ENCODE measurements at regions not wholly inside any gene's neighbourhood (a gene's known extent, or its start where the extent isn't known, plus 50 kb on each side); places are given as distances from the start of the nearest gene placed in this dataset.
"Not testable (repeated sequence)": the region's sequence is repeated elsewhere in the genome, so short reads cannot be mapped to it uniquely, and the experiment has no call there.

GRCh38 chr4:115969756-115970155 is 856.3 kb upstream of the NDST4 start:
- Histone ChIP-seq H3K9me3 (ENCODE audit: low read length) (peaks cover 3% of the 10 kb centered on the region), H3K27me3 (ENCODE audit: insufficient read depth, low read length) (no peaks in the 10 kb centered on the region), H3K36me3 (ENCODE audit: insufficient read depth, low read length) (no peaks in the 10 kb centered on the region), H2AFZ (ENCODE audit: low read depth, low read length) (no peak overlapping the region), H3K4me1 (ENCODE audit: insufficient read depth, low read length) (peaks cover 12% of the 10 kb centered on the region), H3K4me3 (ENCODE audit: low read length) (no peak overlapping the region)

GRCh38 chr4:115965588-115965987 is 852.2 kb upstream of the NDST4 start:
- Histone ChIP-seq H3K9me3 (ENCODE audit: low read length) (no peaks in the 10 kb centered on the region), H3K4me3 (ENCODE audit: low read length) (no peak overlapping the region), H3K27me3 (ENCODE audit: insufficient read depth, low read length) (no peaks in the 10 kb centered on the region), H3K36me3 (ENCODE audit: insufficient read depth, low read length) (no peaks in the 10 kb centered on the region), H2AFZ (ENCODE audit: low read depth, low read length) (no peak overlapping the region), H3K4me1 (ENCODE audit: insufficient read depth, low read length) (no peaks in the 10 kb centered on the region)

- H3K4me3 ChIP-seq (ENCODE audit: low read length); H3K36me3 ChIP-seq (ENCODE audit: insufficient read depth, low read length); H2AFZ ChIP-seq (ENCODE audit: low read depth, low read length); H3K9me3 ChIP-seq (ENCODE audit: low read length); H3K27me3 ChIP-seq (ENCODE audit: insufficient read depth, low read length); H3K4me1 ChIP-seq (ENCODE audit: insufficient read depth, low read length): not testable (repeated sequence)
These were observed 842.8 kb upstream of the NDST4 start for GRCh38 chr4:115956054-115956796.

- Histone ChIP-seq H3K27me3 (ENCODE audit: insufficient read depth, low read length) (no peaks in the 10 kb centered on the region), H3K9me3 (ENCODE audit: low read length) (no peaks in the 10 kb centered on the region)
These were observed 837.4 kb upstream of the NDST4 start for GRCh38 chr4:115950806-115951205.

GRCh38 chr4:115949974-115950743 is 836.7 kb upstream of the NDST4 start:
- H3K27me3 ChIP-seq (ENCODE audit: insufficient read depth, low read length); H3K36me3 ChIP-seq (ENCODE audit: insufficient read depth, low read length); H3K9me3 ChIP-seq (ENCODE audit: low read length); H3K4me3 ChIP-seq (ENCODE audit: low read length); H3K4me1 ChIP-seq (ENCODE audit: insufficient read depth, low read length); H2AFZ ChIP-seq (ENCODE audit: low read depth, low read length): not testable (repeated sequence)

More at GRCh38 chr4:115950806-115951205, 837.4 kb upstream of the NDST4 start:
- no peak overlapping the region for H2AFZ ChIP-seq (ENCODE audit: low read depth, low read length)
- no peaks in the 10 kb centered on the region for H3K36me3 ChIP-seq (ENCODE audit: insufficient read depth, low read length)
- H3K4me3 ChIP-seq (ENCODE audit: low read length): no peak overlapping the region
- peaks cover 3% of the 10 kb centered on the region for H3K4me1 ChIP-seq (ENCODE audit: insufficient read depth, low read length)

- H3K4me1 ChIP-seq (ENCODE audit: insufficient read depth, low read length): no peaks in the 10 kb centered on the region
- H3K9me3 ChIP-seq (ENCODE audit: low read length): no peaks in the 10 kb centered on the region
- no peak overlapping the region for H2AFZ ChIP-seq (ENCODE audit: low read depth, low read length)
- H3K27me3 ChIP-seq (ENCODE audit: insufficient read depth, low read length): no peaks in the 10 kb centered on the region
- no peak overlapping the region for H3K4me3 ChIP-seq (ENCODE audit: low read length)
- H3K36me3 ChIP-seq (ENCODE audit: insufficient read depth, low read length): no peaks in the 10 kb centered on the region
These were observed 831.6 kb upstream of the NDST4 start for GRCh38 chr4:115945026-115945425.

GRCh38 chr4:115944146-115944905 is 830.9 kb upstream of the NDST4 start:
- H3K4me1 ChIP-seq (ENCODE audit: insufficient read depth, low read length): no peaks in the 10 kb centered on the region
- H2AFZ ChIP-seq (ENCODE audit: low read depth, low read length): no peak overlapping the region
- H3K36me3 ChIP-seq (ENCODE audit: insufficient read depth, low read length): no peaks in the 10 kb centered on the region
- no peaks in the 10 kb centered on the region for H3K27me3 ChIP-seq (ENCODE audit: insufficient read depth, low read length)
- no peaks in the 10 kb centered on the region for H3K9me3 ChIP-seq (ENCODE audit: low read length)
- no peak overlapping the region for H3K4me3 ChIP-seq (ENCODE audit: low read length)

- Histone ChIP-seq H3K27me3 (ENCODE audit: insufficient read depth, low read length) (no peaks in the 10 kb centered on the region), H2AFZ (ENCODE audit: low read depth, low read length) (no peak overlapping the region), H3K9me3 (ENCODE audit: low read length) (no peaks in the 10 kb centered on the region), H3K4me1 (ENCODE audit: insufficient read depth, low read length) (no peaks in the 10 kb centered on the region), H3K36me3 (ENCODE audit: insufficient read depth, low read length) (no peaks in the 10 kb centered on the region), H3K4me3 (ENCODE audit: low read length) (no peak overlapping the region)
These were observed 825.5 kb upstream of the NDST4 start for GRCh38 chr4:115938764-115939443.

- Histone ChIP-seq H3K27me3 (ENCODE audit: insufficient read depth, low read length) (no peaks in the 10 kb centered on the region), H3K36me3 (ENCODE audit: insufficient read depth, low read length) (no peaks in the 10 kb centered on the region), H3K4me3 (ENCODE audit: low read length) (no peak overlapping the region), H3K4me1 (ENCODE audit: insufficient read depth, low read length) (no peaks in the 10 kb centered on the region), H3K9me3 (ENCODE audit: low read length) (no peaks in the 10 kb centered on the region), H2AFZ (ENCODE audit: low read depth, low read length) (no peak overlapping the region)
These were observed 816.0 kb upstream of the NDST4 start for GRCh38 chr4:115929373-115929772.

GRCh38 chr4:115927382-115927781 is 814.0 kb upstream of the NDST4 start:
- Histone ChIP-seq H3K9me3 (ENCODE audit: low read length) (no peaks in the 10 kb centered on the region), H3K36me3 (ENCODE audit: insufficient read depth, low read length) (no peaks in the 10 kb centered on the region), H3K4me1 (ENCODE audit: insufficient read depth, low read length) (no peaks in the 10 kb centered on the region), H2AFZ (ENCODE audit: low read depth, low read length) (no peak overlapping the region), H3K27me3 (ENCODE audit: insufficient read depth, low read length) (no peaks in the 10 kb centered on the region), H3K4me3 (ENCODE audit: low read length) (no peak overlapping the region)

- no peaks in the 10 kb centered on the region for H3K9me3 ChIP-seq (ENCODE audit: low read length)
- H3K36me3 ChIP-seq (ENCODE audit: insufficient read depth, low read length): no peaks in the 10 kb centered on the region
- H3K4me3 ChIP-seq (ENCODE audit: low read length): no peak overlapping the region
- H3K4me1 ChIP-seq (ENCODE audit: insufficient read depth, low read length): no peaks in the 10 kb centered on the region
- H2AFZ ChIP-seq (ENCODE audit: low read depth, low read length): no peak overlapping the region
- no peaks in the 10 kb centered on the region for H3K27me3 ChIP-seq (ENCODE audit: insufficient read depth, low read length)
These were observed 809.7 kb upstream of the NDST4 start for GRCh38 chr4:115923152-115923551.

GRCh38 chr4:115920637-115921036 is 807.2 kb upstream of the NDST4 start:
- Histone ChIP-seq H3K4me1 (ENCODE audit: insufficient read depth, low read length) (no peaks in the 10 kb centered on the region), H3K4me3 (ENCODE audit: low read length) (no peak overlapping the region), H3K9me3 (ENCODE audit: low read length) (no peaks in the 10 kb centered on the region), H2AFZ (ENCODE audit: low read depth, low read length) (no peak overlapping the region), H3K36me3 (ENCODE audit: insufficient read depth, low read length) (no peaks in the 10 kb centered on the region), H3K27me3 (ENCODE audit: insufficient read depth, low read length) (no peaks in the 10 kb centered on the region)

- no peak overlapping the region for H2AFZ ChIP-seq (ENCODE audit: low read depth, low read length)
- no peaks in the 10 kb centered on the region for H3K27me3 ChIP-seq (ENCODE audit: insufficient read depth, low read length)
- no peaks in the 10 kb centered on the region for H3K36me3 ChIP-seq (ENCODE audit: insufficient read depth, low read length)
- H3K4me1 ChIP-seq (ENCODE audit: insufficient read depth, low read length): no peaks in the 10 kb centered on the region
- H3K4me3 ChIP-seq (ENCODE audit: low read length): no peak overlapping the region
- H3K9me3 ChIP-seq (ENCODE audit: low read length): no peaks in the 10 kb centered on the region
These were observed 804.7 kb upstream of the NDST4 start for GRCh38 chr4:115918149-115918548.

All from neuron (in vitro differentiated cells).